ENCODE measurements at regions not wholly inside any gene's neighbourhood (a gene's known extent, or its start where the extent isn't known, plus 50 kb on each side); places are given as distances from the start of the nearest gene placed in this dataset.
A peak's percentile ranks its signal among the peaks of the same experiment; 100 is the strongest.
"Not testable (repeated sequence)": the region's sequence is repeated elsewhere in the genome, so short reads cannot be mapped to it uniquely, and the experiment has no call there.

- peak; percentile 22 for DNase-seq
These were observed 249.9 kb upstream of the DNAJC19 start for GRCh38 chr3:181239441-181239840.

DNA sequence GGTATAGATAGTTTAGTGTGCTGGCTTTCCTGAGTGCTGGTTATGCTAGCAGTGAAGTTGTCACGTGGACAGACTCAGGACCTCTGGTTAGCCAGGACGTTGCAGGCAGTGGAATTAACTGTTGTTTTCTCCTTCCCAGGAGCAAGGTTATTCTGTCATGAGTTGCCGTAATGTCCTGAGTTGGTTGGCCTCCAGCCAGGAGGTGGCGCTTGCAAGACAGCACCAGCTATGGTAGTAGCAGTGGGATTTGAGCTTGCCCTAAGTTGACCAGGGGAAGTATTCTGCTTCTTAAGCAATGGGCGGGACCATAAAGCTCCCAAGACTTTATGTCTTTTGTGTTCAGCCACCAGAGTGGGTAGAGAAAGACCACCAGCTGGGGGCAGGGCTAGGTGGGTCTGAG is 240.7 kb upstream of the DNAJC19 start:
- DNase-seq: no peak

GRCh38 chr3:181213347-181213746 is 223.8 kb upstream of the DNAJC19 start:
- no peak for DNase-seq

GRCh38 chr3:181212271-181212670 is 222.7 kb upstream of the DNAJC19 start:
- no peak for DNase-seq

- no peak for DNase-seq
These were observed 220.7 kb upstream of the DNAJC19 start for GRCh38 chr3:181210275-181210674.

DNA sequence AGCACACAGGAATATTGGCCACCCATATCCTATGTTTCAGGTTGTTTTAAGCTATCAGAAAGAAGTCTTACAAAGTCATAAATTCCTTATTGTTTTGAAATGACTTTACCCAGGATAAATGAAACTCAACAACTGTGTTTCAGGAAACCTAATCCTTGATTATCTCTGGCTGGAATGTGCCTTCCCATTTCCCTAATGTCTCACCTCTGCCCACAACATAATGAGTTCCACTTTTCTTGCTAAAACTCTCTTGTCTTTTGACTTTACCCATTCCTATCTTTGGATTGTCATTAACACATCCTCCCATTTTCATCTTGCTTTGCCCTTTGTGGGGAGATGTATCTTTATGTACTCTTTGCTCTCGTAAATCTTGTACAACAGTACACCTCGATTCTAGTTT is 200.0 kb upstream of the DNAJC19 start:
- no peak for DNase-seq

- no peak for DNase-seq
These were observed 194.2 kb upstream of the DNAJC19 start for GRCh38 chr3:181183764-181184163.

DNA sequence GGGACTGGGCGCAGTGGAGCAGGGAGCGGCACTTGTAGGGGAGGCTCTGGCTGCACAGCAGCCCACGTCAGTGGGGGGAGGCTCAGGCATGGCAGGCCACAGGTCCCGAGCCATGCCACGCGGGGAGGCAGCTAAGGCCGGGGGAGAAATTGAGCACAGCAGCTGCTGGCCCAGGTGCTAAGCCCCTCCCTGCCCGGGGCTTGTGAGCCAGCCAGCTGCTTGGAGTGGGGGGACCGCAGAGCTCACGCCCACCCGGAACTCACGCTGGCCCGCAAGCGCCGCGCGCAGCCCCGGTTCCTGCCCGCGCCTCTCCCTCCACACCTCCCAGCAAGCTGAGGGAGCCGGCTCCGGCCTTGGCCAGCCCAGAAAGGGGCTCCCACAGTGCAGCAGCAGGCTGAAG is 193.5 kb upstream of the DNAJC19 start:
- DNase-seq: not testable (repeated sequence)

DNA sequence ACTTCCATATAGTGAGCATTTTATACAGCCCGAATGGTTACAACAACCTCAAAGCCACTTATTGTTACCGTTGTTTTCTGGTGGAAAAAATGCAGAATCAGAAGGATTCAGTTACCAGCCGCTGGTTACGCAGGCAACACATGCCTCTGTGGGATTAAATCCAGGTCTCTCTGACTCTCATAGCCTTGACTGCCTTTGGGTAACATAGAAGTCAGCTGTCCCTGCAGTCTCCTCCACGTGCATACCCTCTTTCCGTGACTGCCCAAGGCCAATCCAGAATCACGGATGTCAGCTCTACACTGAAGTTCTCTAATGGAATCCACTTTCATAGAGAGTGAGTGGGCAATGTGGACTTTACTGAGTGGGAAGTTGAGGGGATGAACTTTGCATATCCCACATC is 189.5 kb upstream of the DNAJC19 start:
- no peak for DNase-seq

GRCh38 chr3:181176601-181177000 is 187.1 kb upstream of the DNAJC19 start:
- DNase-seq: peak; percentile 2

- DNase-seq: no peak
These were observed 185.2 kb upstream of the DNAJC19 start for GRCh38 chr3:181174676-181175233.

DNA sequence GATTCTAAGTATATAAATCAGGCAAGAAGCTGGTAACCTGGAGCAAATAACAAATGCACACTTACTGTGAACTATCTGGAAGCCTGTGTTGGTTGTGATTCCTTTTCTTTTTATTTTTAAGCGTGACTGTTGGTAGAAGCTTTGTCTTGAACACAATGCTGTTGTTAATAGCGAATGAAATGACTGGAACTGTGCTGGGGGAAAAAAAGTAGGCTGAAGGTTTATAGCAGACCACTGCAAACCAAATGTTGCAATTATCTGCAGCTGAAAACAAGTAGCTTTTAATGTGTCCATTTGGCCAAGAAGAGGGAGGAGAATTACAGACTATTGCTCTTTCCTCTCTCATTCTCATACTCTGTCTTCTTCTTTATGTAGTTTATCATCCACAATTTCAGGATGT is 184.5 kb upstream of the DNAJC19 start:
- DNase-seq: no peak

GRCh38 chr3:181173227-181173626 is 183.7 kb upstream of the DNAJC19 start:
- DNase-seq: no peak

GRCh38 chr3:181134873-181135272 is 145.3 kb upstream of the DNAJC19 start:
- no peak for DNase-seq

DNA sequence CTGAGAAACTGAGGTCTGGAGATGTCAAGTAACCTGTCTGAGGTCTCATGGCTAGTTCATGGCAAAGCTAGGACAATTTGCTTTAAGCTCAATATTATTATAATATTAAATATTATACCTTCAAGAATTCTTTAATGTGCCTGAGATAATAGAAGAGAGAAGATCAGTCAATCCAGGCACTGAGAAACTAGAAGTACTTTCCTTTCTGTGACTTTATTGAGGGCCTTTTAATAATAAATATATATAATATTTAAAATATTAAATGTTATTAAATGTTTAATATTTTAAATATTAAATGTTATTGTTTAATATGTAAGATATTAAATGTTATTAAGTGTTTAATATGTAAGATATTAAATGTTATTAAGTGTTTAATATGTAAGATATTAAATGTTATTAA is 144.3 kb upstream of the DNAJC19 start:
- DNase-seq: no peak

GRCh38 chr3:181105646-181106045 is 116.1 kb upstream of the DNAJC19 start:
- no peak for DNase-seq

GRCh38 chr3:181103605-181104004 is 114.1 kb upstream of the DNAJC19 start:
- peak; percentile 0 for DNase-seq

DNA sequence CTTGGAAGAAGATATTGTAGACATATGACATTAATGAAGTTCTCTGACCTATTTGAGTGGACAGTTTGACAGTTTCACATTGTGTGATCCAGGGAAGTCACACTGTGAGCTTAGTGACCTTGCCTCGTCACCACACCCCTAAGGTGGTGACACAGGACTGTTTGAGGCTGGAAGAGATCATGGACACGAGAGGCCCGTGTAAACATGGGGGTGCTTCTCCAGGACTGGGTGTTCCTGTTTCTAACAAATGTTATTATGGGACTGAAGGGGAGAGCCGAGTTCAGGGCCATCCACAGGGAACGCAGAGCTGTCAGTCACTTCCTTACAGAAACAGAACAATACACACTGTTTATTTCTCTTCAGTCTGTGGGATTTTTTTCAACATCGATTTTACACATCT is 96.5 kb upstream of the DNAJC19 start:
- DNase-seq: no peak

DNA sequence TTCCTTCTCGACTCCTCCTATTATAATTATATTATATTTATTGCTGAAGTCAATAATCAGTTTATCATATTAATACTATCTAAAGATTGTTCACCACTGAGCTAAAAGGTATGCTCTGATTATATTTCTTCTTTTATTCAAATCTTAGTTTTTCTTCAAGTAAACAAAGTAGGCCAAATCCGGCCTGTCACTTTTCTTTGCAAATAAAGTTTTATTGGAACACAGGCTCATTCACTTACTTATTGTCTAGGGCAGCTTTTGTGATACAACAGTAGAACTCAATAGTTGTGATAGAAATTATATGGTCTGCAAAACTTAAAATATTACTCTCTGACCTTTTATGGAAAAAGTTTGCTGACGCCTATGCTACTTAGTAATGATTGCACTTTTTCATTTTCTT is 92.4 kb upstream of the DNAJC19 start:
- DNase-seq: no peak

- DNase-seq: no peak
These were observed 87.0 kb upstream of the DNAJC19 start for GRCh38 chr3:181076558-181076957.

- DNase-seq: no peak
These were observed 85.6 kb upstream of the DNAJC19 start for GRCh38 chr3:181075098-181075497.

- DNase-seq: no peak
These were observed 76.9 kb upstream of the DNAJC19 start for GRCh38 chr3:181066143-181067087.

DNA sequence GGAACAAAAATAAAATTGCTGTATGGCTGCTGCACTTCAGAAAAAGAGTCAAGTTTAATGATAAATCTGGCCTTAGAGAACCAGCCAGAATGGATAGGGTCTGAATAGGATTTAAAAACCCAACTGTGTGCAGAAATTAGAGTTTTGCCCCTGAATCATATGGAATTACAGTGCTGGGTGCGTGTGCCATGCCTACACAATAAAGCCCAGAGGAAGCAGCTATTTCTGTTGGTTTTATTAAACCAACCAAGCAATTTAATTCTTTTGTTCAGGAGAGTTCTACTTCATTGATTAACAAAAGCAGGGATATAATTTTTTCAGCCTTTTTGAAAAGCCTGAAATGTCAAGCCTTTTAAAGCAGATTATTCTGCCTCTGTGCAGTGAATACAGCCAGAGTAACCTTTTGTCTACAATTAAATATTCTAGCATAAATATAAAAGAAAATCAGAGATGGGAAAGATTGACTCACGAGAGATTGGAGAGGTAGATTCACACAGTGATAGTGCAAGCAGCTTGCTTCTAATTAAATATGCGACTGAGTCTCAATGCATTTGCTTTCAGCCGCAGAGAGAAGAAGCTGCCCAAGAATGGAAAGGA is 66.7 kb upstream of the DNAJC19 start:
- DNase-seq: no peak

- DNase-seq: no peak
These were observed 65.0 kb upstream of the DNAJC19 start for GRCh38 chr3:181054538-181054937.

Data from NCI-H187 treated with DMSO at 0.1 percent for 48 hours (cell line).